HG02884 (cell line): ENCODE measurements at regions not wholly inside any gene's neighbourhood (a gene's known extent, or its start where the extent isn't known, plus 50 kb on each side); places are given as distances from the start of the nearest gene placed in this dataset.
"Not testable (repeated sequence)": the region's sequence is repeated elsewhere in the genome, so short reads cannot be mapped to it uniquely, and the experiment has no call there.

Experiments
- ATAC-seq: cut with Tn5 transposase; IDR thresholded peaks from one replicate; pipeline ENCODE4 v1.9.1; 2021; ENCODE audit warnings: mild to moderate bottlenecking, moderate library complexity; ENCODE audit not compliant: unreplicated experiment

DNA sequence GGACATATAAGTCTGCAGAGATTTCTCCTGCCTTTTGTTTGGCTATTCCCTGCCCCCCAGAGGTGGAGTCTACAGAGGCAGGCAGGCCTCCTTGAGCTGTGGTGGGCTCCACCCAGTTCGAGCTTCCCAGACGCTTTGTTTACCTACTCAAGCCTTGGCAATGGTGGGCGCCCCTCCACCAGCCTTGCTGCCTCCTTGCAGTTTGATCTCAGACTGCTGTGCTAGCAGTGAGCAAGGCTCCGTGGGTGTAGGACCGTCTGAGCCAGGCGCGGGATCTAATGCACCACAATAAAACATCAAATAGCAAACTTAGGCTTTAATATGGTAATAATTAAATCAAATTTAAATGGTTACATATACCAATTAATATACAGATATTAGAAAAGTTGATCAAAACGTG, 525.4 kb downstream of the RERGL start:
- not testable (repeated sequence) for ATAC-seq

- no peak for ATAC-seq
These were observed 540.0 kb downstream of the RERGL start for GRCh38 chr12:17550011-17550410.

DNA sequence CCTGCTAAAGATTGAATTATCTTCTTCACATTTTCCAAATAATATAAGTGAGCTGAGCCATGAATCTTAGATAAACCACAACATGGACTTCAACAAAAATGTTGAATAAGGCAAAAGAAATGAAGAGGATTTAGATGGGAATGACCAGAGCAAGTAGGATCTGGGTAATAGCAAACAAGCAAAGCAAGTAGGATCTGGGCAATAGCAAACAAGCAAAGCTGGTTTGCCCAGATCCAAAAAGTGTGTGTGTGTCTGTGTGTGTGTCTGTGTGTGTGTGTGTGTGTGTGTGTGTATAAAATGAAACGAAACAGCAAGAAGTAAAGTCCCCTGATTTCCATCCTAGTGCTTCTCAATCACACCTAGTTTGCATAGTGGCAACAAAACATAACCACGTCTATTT, 549.1 kb downstream of the RERGL start:
- no peak for ATAC-seq

- ATAC-seq = no peak
These were observed 561.6 kb downstream of the RERGL start for GRCh38 chr12:17528394-17528793.

DNA sequence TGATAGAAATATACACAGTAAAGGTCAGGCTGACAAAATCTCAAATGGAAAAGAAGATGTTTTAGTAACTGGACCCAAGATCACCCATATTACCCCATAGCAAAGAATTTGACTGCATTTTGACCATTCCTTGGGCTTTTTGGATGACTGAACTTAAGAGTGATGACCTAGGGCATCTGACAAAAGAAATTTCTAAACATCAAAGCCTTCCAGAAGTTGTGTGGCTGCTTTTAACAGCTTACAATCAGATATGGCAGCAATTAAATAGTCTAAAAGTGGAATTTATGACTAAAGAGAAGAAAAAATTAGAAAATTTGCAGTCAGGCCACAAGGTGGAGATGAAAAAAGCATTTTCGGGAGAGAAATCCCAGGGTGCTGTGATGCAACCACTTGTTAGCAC, 563.0 kb downstream of the RERGL start:
- ATAC-seq = no peak

DNA sequence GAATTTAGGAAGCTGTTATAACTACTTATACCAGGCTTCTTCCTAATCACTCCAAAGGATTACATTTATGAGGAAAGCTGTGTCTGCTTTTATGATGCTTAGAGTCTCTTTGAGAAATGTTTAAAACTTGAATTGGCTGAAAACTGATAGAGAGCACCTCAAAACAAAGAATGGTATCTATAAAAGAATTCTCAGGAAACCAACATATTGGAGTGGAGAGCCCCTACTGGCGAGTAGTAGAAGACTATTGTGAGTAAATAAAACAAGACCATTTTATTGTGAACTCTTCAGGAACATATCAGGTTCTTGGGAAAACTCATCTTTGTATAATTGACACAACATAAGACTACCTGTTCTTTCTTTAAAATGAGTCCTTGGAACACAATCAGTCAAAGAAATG, 578.6 kb downstream of the RERGL start:
- no peak for ATAC-seq

DNA sequence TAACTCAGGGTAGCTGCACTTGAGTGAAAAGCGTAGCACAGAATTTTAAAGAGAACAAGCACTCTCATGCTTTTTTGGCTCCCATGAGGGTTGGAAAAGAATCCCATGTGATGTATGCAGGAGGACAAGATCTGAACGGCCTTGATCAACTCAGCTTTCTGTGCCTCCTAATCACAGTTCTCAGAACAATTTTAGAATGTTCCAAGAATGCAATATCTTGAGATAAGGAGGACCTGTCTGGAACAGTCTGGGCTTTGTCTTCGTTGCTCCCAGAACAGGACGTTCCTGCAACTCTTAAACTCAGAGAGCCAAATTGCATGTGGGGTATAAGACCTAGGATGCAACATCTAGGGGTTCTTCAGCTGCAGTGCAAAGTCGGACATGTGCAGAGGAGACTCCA, 582.7 kb downstream of the RERGL start:
- ATAC-seq = no peak

- no peak for ATAC-seq
These were observed 586.3 kb downstream of the RERGL start for GRCh38 chr12:17503742-17504141.

DNA sequence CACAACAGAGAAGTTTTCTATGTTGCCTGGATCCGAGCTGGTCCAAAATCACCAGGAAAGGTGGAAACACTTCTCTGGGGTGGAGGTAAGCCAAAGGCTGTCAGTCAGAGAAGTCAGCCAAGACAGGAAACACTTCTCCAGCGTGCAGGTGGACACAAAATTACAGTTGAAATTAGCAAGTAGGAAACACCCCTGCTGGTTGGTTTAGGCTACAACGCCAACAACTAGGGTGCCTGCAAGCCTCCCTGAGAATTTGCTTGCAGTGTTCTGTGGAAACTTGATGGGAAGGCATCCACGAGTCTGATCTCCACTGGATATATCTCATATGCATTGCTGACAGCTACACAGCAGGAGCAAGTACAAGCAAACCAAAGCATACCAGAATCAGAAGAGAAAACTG, 600.5 kb downstream of the RERGL start:
- ATAC-seq = no peak

DNA sequence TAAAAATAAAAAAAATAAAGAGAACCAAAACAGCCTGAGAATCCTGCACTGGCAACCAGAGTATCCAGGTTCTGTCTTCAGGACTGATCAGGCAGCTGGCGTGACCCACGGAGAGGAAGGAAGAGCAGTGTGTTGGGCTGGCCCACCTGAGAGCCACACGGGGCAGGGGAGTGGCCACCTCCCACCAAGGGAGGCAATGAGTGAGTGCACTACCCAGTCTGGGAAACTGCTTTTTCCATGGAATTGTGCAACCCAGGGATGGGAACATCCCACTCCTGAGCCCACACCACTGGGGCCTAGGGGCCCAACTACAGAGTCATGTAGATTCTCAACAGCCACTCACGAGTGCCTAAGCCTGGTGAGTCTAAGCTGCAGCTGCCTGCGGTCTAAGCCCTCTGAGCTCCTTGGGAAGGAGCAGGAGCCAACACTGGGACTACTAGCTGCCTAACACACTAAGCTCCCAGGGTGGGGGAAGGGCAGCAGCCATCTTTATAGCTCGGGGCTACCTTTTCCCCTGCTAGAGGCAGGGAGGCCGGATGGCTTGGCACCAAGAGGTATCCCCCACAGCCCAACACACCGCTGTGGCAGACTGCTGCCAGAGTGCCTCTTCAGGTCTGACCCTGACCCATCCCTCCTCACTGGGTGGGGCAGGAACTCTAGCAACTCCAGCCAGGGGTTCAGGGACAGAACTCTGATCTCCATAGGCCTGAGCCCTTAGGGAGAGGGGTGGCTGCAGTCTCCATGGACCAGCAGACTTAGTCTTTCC, 610.9 kb downstream of the RERGL start:
- ATAC-seq = no peak

DNA sequence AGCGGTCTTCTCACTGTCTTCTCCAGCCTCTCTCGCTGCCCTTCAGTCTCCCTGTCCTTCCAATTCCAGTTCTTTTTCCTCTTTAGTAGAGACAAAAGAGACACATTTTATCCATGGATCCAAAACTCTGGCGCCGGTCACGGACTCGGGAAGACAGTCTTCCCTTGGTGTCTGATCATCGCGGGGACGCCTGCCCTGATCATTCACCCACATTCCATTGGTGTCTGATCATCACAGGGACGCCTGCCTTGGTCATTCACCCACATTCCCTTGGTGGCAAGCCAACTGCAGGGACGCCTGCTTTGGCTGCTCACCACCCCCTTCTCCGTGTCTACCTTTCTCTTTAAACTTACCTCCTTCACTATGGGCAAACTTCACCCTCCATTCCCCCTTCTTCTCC, 619.5 kb downstream of the RERGL start:
- no peak for ATAC-seq

GRCh38 chr12:17459214-17459613, 630.8 kb downstream of the RERGL start:
- no peak for ATAC-seq

DNA sequence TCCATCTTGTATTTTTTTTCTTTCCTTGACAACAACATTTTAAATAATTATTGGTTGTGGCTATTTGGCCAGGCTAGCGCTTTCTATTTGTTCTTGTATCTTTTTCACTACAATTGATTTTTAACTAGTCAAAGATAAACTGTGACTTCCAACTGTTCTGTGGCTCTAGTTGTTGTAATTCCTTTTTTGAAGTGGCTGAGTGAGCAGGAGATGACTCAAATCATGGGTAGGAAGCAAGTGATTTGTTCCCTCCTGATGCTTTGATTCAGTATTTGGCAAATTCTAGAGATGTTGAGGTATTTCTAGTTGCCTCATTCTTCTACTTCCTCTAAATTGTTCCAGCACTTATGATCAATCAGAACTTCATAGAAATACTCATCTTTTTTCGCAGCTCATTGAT, 633.5 kb downstream of the RERGL start:
- no peak for ATAC-seq

- ATAC-seq = no peak
These were observed 651.9 kb downstream of the RERGL start for GRCh38 chr12:17438141-17438540.

DNA sequence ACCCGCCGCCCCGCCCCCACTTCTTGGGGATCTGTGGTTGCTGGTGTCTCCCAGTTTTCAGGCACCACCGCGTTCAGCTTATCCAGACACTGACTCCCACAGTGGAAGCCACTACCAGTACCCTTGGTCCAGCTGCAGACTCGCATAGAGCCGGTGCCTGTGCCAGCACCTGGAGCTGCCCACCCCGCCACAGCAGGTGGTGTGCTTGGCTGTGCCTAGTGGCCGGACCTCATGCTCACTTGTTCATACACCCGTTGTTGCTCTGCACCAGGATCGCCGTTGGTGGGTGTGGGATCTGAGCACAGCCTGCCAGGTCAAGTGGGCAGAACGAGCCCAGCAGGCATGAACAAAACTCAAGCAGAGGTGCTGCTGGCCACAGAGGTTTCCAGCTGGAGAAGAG, 673.2 kb downstream of the RERGL start:
- no peak for ATAC-seq

- ATAC-seq = no peak
These were observed 675.4 kb downstream of the RERGL start for GRCh38 chr12:17414596-17414995.

DNA sequence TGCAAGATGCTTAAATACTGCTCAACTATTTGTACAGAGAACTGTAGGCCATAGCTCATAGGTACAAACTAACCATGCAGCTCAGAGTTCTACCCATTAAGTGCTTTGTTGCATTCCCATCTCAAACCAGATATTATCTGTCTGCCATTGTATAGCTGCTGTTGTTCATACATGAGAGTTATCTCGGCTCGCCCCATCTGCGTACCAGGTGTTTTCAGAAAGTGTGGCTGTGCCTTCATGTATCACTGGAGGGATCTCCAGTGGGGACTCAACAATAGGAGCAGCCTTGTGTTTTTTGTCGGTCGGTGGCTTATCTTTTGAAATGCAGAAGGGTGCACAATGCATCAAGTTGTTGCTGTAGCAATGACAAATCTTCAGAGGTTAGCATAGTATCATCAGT, 678.3 kb downstream of the RERGL start:
- no peak for ATAC-seq

DNA sequence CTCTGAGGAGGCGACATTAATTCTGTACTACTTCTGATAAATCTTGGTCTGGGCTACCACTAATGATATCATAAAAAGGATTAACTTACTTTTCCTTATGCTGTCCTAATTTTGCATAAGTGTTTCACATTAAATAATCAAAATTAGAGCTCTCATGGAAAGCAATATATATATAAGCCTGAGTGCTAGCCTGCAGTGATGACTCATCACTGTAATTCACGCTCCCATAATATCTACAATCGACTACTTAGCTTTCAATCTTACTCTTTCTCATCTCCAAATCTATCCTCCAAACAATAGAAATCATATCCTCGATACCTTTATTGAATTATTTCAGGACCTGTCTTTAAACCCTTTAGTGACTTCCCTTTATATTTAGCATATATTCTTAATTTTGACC, 701.3 kb downstream of the RERGL start:
- ATAC-seq = no peak

GRCh38 chr12:17383321-17383720, 706.7 kb downstream of the RERGL start:
- ATAC-seq = no peak

- no peak for ATAC-seq
These were observed 708.8 kb downstream of the RERGL start for GRCh38 chr12:17381211-17381610.

- no peak for ATAC-seq
These were observed 717.5 kb downstream of the RERGL start for GRCh38 chr12:17372508-17372907.

GRCh38 chr12:17371491-17372215, 718.3 kb downstream of the RERGL start:
- ATAC-seq = no peak

DNA sequence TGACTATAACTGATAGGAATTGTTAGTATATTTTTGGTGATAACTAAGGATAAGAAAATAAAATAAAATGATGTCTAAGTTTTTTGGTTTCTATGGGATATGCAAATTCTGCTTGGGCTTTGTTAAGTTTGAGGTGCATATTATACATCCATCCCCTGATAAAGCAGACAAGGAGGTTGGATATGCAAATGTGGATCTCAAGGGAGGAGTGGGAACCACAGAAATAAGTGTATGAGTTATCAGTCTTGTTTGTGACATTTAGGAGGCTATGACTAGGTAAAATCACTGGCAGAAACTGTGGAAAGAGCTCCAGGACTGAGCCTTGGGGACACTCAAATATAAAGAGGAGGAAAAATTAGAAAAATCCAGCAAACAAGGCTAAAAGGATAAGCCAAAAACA, 719.4 kb downstream of the RERGL start:
- ATAC-seq = no peak
